GM21447 (cell line): ENCODE measurements at regions not wholly inside any gene's neighbourhood (a gene's known extent, or its start where the extent isn't known, plus 50 kb on each side); places are given as distances from the start of the nearest gene placed in this dataset.

ENCODE experiments used
- ATAC-seq: cut with Tn5 transposase; IDR thresholded peaks from one replicate; pipeline ENCODE4 v1.9.1; 2021; ENCODE audit not compliant: unreplicated experiment

DNA sequence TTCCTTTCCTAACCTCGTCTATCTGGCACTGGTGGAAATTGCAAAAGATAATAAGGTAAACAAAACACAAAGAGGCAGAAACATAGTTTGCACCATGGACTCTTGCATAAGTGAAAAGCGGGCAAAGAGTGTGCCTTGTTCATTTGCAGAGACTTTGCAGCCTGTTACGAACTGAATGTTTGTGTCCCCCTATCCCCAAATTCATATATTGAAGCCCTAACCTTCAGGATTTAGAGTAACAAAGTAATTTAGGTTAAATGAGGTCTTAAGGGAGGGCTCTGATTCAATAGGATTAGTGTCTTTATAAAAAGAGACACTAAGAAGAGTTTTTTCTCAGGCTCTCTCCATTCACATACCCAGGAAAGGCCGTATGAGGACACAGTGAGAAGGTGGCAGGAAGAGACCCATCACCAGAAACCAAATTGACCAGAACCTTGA is 52.1 kb upstream of the FAM169A start:
- no peak for ATAC-seq

DNA sequence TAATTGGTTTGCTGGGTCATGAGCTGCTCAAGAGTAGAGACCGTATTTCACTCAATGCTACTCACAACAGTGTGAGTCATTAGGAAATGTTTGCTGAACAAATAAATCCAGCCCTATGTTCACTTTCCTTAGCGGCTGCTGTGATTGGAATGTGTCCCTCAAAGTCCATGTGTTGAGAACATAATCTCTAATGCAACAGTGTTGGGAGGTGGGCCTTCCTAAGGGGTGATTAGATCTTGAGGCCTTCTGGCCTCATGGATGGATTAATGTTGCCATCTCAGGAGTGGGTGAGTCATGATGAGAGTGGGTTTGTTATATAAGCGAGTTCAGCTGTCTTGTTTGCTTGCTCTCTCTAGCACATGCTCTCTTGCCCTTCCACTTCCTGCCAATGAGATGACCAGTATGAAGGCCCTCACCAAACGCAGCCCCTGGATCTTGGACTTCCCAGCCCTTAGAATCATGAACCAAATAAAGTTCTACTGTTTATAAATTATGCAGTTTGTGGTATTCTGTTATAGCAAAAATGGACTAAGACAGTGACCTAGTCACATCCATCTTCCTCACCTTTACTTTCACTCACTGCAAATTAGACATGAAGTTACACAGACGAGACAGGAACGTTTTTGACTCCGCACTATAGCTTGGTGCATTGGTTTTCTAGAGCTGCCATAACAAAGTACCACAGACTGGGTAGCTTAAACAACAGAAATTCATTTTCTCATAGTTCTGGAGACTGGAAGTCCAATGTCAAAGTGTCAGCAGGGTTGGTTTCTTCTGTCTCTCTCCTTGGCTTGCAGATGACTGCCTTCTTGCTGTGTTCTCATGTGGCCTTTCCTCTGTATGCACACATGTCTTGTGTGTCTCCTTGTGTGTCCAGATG is 50.9 kb upstream of the FAM169A start:
- no peak for ATAC-seq
